WTC11 (cell line): ENCODE measurements at regions not wholly inside any gene's neighbourhood (a gene's known extent, or its start where the extent isn't known, plus 50 kb on each side); places are given as distances from the start of the nearest gene placed in this dataset.

Experiments used
- ATAC-seq: fragments of 200-7000 bp; cut with Tn5 transposase; 2 replicates; pipeline ENCODE4 v1.10.0; 2021; ENCODE audit warnings: mild to moderate bottlenecking, moderate library complexity
- CTCF ChIA-PET: fragments of 300-600 bp; sonication (Branson Sonifier 250); formaldehyde crosslinking; loops from one replicate; lab custom pipeline; 2021; ENCODE audit warnings: antibody characterized with exemption; lab: Charles Lee
- POLR2A ChIA-PET: fragments of 350-600 bp; sonication (Branson Sonifier 250); formaldehyde crosslinking; loops from one replicate; lab custom pipeline; 2021; ENCODE audit warnings: antibody characterized with exemption; lab: Charles Lee
- DNase-seq: peaks from one replicate; pipeline ENCODE4 v3.0.0; 2021; ENCODE audit warnings: low spot score
- H3K27ac Mint-ChIP-seq: 2 replicates; pipeline ENCODE4 v1.8.0; 2021; ENCODE audit warnings: mixed read lengths
- H3K27me3 Mint-ChIP-seq: 2 replicates; pipeline ENCODE4 v1.8.0; 2021; ENCODE audit warnings: low read depth, mild to moderate bottlenecking, moderate library complexity, mixed read lengths
- H3K36me3 Mint-ChIP-seq: 2 replicates; pipeline ENCODE4 v1.8.0; 2021; ENCODE audit warnings: mixed read lengths
- H3K4me1 Mint-ChIP-seq: 2 replicates; pipeline ENCODE4 v1.8.0; 2022; ENCODE audit warnings: mixed read lengths
- H3K4me3 Mint-ChIP-seq: 2 replicates; pipeline ENCODE4 v1.8.0; 2021; ENCODE audit warnings: mild to moderate bottlenecking, moderate library complexity, mixed read lengths
- H3K9me3 Mint-ChIP-seq: 2 replicates; pipeline ENCODE4 v1.8.0; 2021; ENCODE audit warnings: mixed read lengths
- ATF3 ChIP-seq: sonication (generic); formaldehyde crosslinking; conservative IDR thresholded peaks from 2 replicates; pipeline ENCODE4 v1.8.1; 2022; ENCODE audit warnings: mild to moderate bottlenecking, missing genetic modification reagents
- ATF6 ChIP-seq: sonication (generic); formaldehyde crosslinking; IDR thresholded peaks from 2 replicates; pipeline ENCODE4 v1.8.1; 2023; ENCODE audit warnings: mild to moderate bottlenecking, missing genetic modification reagents
- CBFB ChIP-seq: sonication (generic); formaldehyde crosslinking; IDR thresholded peaks from 2 replicates; pipeline ENCODE4 v1.8.1; 2022; ENCODE audit warnings: mild to moderate bottlenecking, low read depth, missing genetic modification reagents
- CDX4 ChIP-seq: fragments of 250-450 bp; sonication (Bioruptor Pico); IDR thresholded peaks from 2 replicates; pipeline ENCODE4 v1.9.0; 2021; ENCODE audit warnings: moderate library complexity, mild to moderate bottlenecking, inconsistent platforms, borderline replicate concordance
- CREM ChIP-seq: sonication (generic); formaldehyde crosslinking; IDR thresholded peaks from 2 replicates; pipeline ENCODE4 v1.8.1; 2022; ENCODE audit warnings: mild to moderate bottlenecking, missing genetic modification reagents, moderate library complexity
- ETV6 ChIP-seq: sonication (generic); formaldehyde crosslinking; IDR thresholded peaks from 2 replicates; pipeline ENCODE4 v1.8.1; 2022; ENCODE audit warnings: mild to moderate bottlenecking, missing genetic modification reagents
- FOXJ3 ChIP-seq: sonication (generic); formaldehyde crosslinking; IDR thresholded peaks from 2 replicates; pipeline ENCODE4 v1.9.0; 2021; ENCODE audit warnings: missing genetic modification reagents, mild to moderate bottlenecking, borderline replicate concordance
- FOXP1 ChIP-seq: sonication (generic); formaldehyde crosslinking; IDR thresholded peaks from 2 replicates; pipeline ENCODE4 v1.8.0; 2022; ENCODE audit warnings: missing genetic modification reagents, mild to moderate bottlenecking, moderate library complexity, borderline replicate concordance
- GRHL2 ChIP-seq: fragments of 250-450 bp; sonication (Bioruptor Pico); IDR thresholded peaks from 2 replicates; pipeline ENCODE4 v1.8.0; 2022; ENCODE audit warnings: mild to moderate bottlenecking, moderate library complexity; ENCODE audit not compliant: insufficient replicate concordance, severe bottlenecking
- HMGXB4 ChIP-seq: sonication (generic); formaldehyde crosslinking; IDR thresholded peaks from 2 replicates; pipeline ENCODE4 v1.8.1; 2023; ENCODE audit warnings: mild to moderate bottlenecking, moderate library complexity, missing genetic modification reagents
- JUN ChIP-seq: sonication (generic); formaldehyde crosslinking; IDR thresholded peaks from 2 replicates; pipeline ENCODE4 v1.8.0; 2023; ENCODE audit warnings: mild to moderate bottlenecking, missing genetic modification reagents
- MAX ChIP-seq: sonication (generic); formaldehyde crosslinking; IDR thresholded peaks from 2 replicates; pipeline ENCODE4 v1.8.0; 2022; ENCODE audit warnings: mild to moderate bottlenecking, missing genetic modification reagents
- NFYB ChIP-seq: sonication (generic); formaldehyde crosslinking; conservative IDR thresholded peaks from 2 replicates; pipeline ENCODE4 v1.8.0; 2022; ENCODE audit warnings: low read depth, missing genetic modification reagents
- NR1H2 ChIP-seq: sonication (generic); formaldehyde crosslinking; IDR thresholded peaks from 2 replicates; pipeline ENCODE4 v1.9.0; 2021; ENCODE audit warnings: mild to moderate bottlenecking, moderate library complexity, missing genetic modification reagents
- NR2C2 ChIP-seq: sonication (generic); formaldehyde crosslinking; IDR thresholded peaks from 2 replicates; pipeline ENCODE4 v1.8.0; 2022; ENCODE audit warnings: mild to moderate bottlenecking, missing genetic modification reagents
- NR3C1 ChIP-seq: sonication (generic); formaldehyde crosslinking; conservative IDR thresholded peaks from 2 replicates; pipeline ENCODE4 v1.8.1; 2023; ENCODE audit warnings: low read depth, mild to moderate bottlenecking, missing genetic modification reagents
- PRRX2 ChIP-seq: fragments of 250-450 bp; sonication (Bioruptor Pico); IDR thresholded peaks from 2 replicates; pipeline ENCODE4 v1.8.0; 2021; ENCODE audit warnings: mild to moderate bottlenecking
- RELA ChIP-seq: sonication (generic); formaldehyde crosslinking; IDR thresholded peaks from 2 replicates; pipeline ENCODE4 v1.8.1; 2022; ENCODE audit warnings: missing genetic modification reagents, mild to moderate bottlenecking, borderline replicate concordance
- RORB ChIP-seq: fragments of 250-450 bp; sonication (Bioruptor Pico); IDR thresholded peaks from 2 replicates; pipeline ENCODE4 v1.9.0; 2021; ENCODE audit warnings: mild to moderate bottlenecking
- SMAD3 ChIP-seq: sonication (generic); formaldehyde crosslinking; IDR thresholded peaks from 2 replicates; pipeline ENCODE4 v1.8.0; 2022; ENCODE audit warnings: missing genetic modification reagents, mild to moderate bottlenecking, borderline replicate concordance
- TEAD1 ChIP-seq: sonication (generic); formaldehyde crosslinking; IDR thresholded peaks from 2 replicates; pipeline ENCODE4 v1.8.0; 2022; ENCODE audit warnings: mild to moderate bottlenecking, missing genetic modification reagents
- TEAD4 ChIP-seq: sonication (generic); formaldehyde crosslinking; IDR thresholded peaks from 2 replicates; pipeline ENCODE4 v1.8.0; 2022; ENCODE audit warnings: mild to moderate bottlenecking, missing genetic modification reagents
- TP53 ChIP-seq: sonication (generic); formaldehyde crosslinking; IDR thresholded peaks from 2 replicates; pipeline ENCODE4 v1.8.1; 2023; ENCODE audit warnings: mild to moderate bottlenecking, missing genetic modification reagents
- ZNF121 ChIP-seq: sonication (generic); formaldehyde crosslinking; IDR thresholded peaks from 2 replicates; pipeline ENCODE4 v1.8.0; 2023; ENCODE audit warnings: missing genetic modification reagents
- ZNF263 ChIP-seq: sonication (generic); formaldehyde crosslinking; IDR thresholded peaks from 2 replicates; pipeline ENCODE4 v1.8.1; 2022; ENCODE audit warnings: low read depth, mild to moderate bottlenecking, moderate library complexity, missing genetic modification reagents
- ZNF416 ChIP-seq: fragments of 250-450 bp; sonication (Bioruptor Pico); IDR thresholded peaks from 2 replicates; pipeline ENCODE4 v1.9.0; 2021; ENCODE audit warnings: mild to moderate bottlenecking, inconsistent platforms
- TF ChIP-seq, protein P1 (sequence below): sonication (generic); formaldehyde crosslinking; IDR thresholded peaks from 2 replicates; pipeline ENCODE4 v1.8.0; 2022; ENCODE audit warnings: missing genetic modification reagents

GRCh38 chr10:53123311-53123710 is 350.7 kb upstream of the MBL2 start:
- POLR2A ChIA-PET: no interaction called here
- no peak for DNase-seq
- Mint-ChIP-seq H3K4me3 (no peak overlapping the region), H3K27ac (no peak overlapping the region), H3K4me1 (no peaks in the 10 kb centered on the region), H3K9me3 (peaks cover 35% of the 10 kb centered on the region), H3K27me3 (no peaks in the 10 kb centered on the region), H3K36me3 (peaks cover 2% of the 10 kb centered on the region; the same call in 1 of the 2 replicates)
- TF ChIP-seq ZNF121 (no peak), CBFB (CRISPR knock-in tag) (no peak), NR2C2 (CRISPR knock-in tag) (no peak), ZNF416 (no peak), NR3C1 (CRISPR knock-in tag) (no peak), HMGXB4 (CRISPR knock-in tag) (no peak), JUN (CRISPR knock-in tag) (no peak), GRHL2 (CRISPR knock-in tag) (no peak), TEAD4 (no peak), RORB (CRISPR knock-in tag) (no peak), NFYB (CRISPR knock-in tag) (no peak), ETV6 (CRISPR knock-in tag) (no peak), SMAD3 (CRISPR knock-in tag) (no peak), TP53 (no peak), TEAD1 (CRISPR knock-in tag) (no peak), ATF6 (CRISPR knock-in tag) (no peak)
- ATAC-seq: no peak
- CTCF ChIA-PET: no interaction called here

GRCh38 chr10:53122281-53122680 is 349.7 kb upstream of the MBL2 start:
- no peak overlapping the region for H3K4me3 Mint-ChIP-seq
- POLR2A ChIA-PET: no interaction called here
- H3K27ac Mint-ChIP-seq: no peak overlapping the region
- no peaks in the 10 kb centered on the region for H3K27me3 Mint-ChIP-seq
- H3K36me3 Mint-ChIP-seq: peaks cover 3% of the 10 kb centered on the region
- ATAC-seq (no peak), DNase-seq (no peak)
- H3K9me3 Mint-ChIP-seq: peaks cover 36% of the 10 kb centered on the region
- no peaks in the 10 kb centered on the region for H3K4me1 Mint-ChIP-seq
- TF ChIP-seq ATF3 (CRISPR knock-in tag): no peak
- TF ChIP-seq, all 79 proteins: peak for 0
- CTCF ChIA-PET: no interaction called here

DNA sequence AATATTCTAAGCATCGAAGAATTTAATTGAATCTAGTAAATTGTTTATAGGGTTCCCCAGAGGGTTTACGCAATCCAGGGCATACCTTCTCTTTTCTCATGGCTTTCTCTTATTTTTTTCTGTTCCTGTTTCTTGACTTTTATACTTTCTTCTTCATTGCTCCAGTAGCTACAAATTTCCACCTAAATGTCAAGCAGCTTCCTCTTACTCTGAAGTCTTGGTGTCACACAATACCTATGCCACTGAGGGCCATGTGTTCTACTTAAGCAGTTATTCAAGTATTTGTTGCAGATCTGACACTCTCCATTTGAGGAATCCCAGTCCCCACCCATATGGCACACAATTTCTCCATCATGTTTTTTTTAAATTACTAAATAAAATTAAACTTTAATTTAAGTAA is 343.1 kb upstream of the MBL2 start:
- Mint-ChIP-seq H3K36me3 (peaks cover 24% of the 10 kb centered on the region), H3K27me3 (no peaks in the 10 kb centered on the region), H3K4me3 (no peak overlapping the region), H3K4me1 (no peaks in the 10 kb centered on the region), H3K9me3 (peaks cover 45% of the 10 kb centered on the region), H3K27ac (no peak overlapping the region)
- POLR2A ChIA-PET: no interaction called here
- ATAC-seq: no peak
- CTCF ChIA-PET: no interaction called here
- no peak for DNase-seq
- TF ChIP-seq ZNF263 (no peak), CBFB (CRISPR knock-in tag) (no peak), SMAD3 (CRISPR knock-in tag) (no peak), FOXP1 (CRISPR knock-in tag) (no peak), FOXJ3 (CRISPR knock-in tag) (no peak), PRRX2 (no peak), CREM (CRISPR knock-in tag) (no peak), CDX4 (CRISPR knock-in tag) (no peak), NR1H2 (CRISPR knock-in tag) (no peak), MAX (CRISPR knock-in tag) (no peak), RELA (CRISPR knock-in tag) (no peak)
- TF ChIP-seq, protein P1, sequence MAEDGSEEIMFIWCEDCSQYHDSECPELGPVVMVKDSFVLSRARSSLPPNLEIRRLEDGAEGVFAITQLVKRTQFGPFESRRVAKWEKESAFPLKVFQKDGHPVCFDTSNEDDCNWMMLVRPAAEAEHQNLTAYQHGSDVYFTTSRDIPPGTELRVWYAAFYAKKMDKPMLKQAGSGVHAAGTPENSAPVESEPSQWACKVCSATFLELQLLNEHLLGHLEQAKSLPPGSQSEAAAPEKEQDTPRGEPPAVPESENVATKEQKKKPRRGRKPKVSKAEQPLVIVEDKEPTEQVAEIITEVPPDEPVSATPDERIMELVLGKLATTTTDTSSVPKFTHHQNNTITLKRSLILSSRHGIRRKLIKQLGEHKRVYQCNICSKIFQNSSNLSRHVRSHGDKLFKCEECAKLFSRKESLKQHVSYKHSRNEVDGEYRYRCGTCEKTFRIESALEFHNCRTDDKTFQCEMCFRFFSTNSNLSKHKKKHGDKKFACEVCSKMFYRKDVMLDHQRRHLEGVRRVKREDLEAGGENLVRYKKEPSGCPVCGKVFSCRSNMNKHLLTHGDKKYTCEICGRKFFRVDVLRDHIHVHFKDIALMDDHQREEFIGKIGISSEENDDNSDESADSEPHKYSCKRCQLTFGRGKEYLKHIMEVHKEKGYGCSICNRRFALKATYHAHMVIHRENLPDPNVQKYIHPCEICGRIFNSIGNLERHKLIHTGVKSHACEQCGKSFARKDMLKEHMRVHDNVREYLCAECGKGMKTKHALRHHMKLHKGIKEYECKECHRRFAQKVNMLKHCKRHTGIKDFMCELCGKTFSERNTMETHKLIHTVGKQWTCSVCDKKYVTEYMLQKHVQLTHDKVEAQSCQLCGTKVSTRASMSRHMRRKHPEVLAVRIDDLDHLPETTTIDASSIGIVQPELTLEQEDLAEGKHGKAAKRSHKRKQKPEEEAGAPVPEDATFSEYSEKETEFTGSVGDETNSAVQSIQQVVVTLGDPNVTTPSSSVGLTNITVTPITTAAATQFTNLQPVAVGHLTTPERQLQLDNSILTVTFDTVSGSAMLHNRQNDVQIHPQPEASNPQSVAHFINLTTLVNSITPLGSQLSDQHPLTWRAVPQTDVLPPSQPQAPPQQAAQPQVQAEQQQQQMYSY (CRISPR knock-in tag): no peak
